Erythroblast (primary cell): ENCODE measurements at regions not wholly inside any gene's neighbourhood (a gene's known extent, or its start where the extent isn't known, plus 50 kb on each side); places are given as distances from the start of the nearest gene placed in this dataset.

ENCODE experiments used
- GATA1 ChIP-seq: IDR thresholded peaks from 2 replicates; pipeline ENCODE4 v1.6.1; 2011; ENCODE audit warnings: low read depth, mild to moderate bottlenecking, control low read depth, low read length, moderate library complexity
- POLR2A ChIP-seq: IDR thresholded peaks from 2 replicates; pipeline ENCODE4 v1.6.1; 2011; ENCODE audit warnings: mild to moderate bottlenecking, low read length

- TF ChIP-seq POLR2A (no peak), GATA1 (no peak)
Observed at GRCh38 chr7:93015101-93015778, 102.5 kb downstream of the SAMD9 start.
